T-helper 1 cell (primary cell): ENCODE measurements at regions not wholly inside any gene's neighbourhood (a gene's known extent, or its start where the extent isn't known, plus 50 kb on each side); places are given as distances from the start of the nearest gene placed in this dataset.

Source experiments
- DNase-seq, 5 donors: peaks; one replicate each; pipeline ENCODE4 v3.0.0-alpha.2; 2012 to 2020

- DNase-seq: no peak
These were observed 53.8 kb upstream of the ASB18 start for GRCh38 chr2:236317938-236318396.

- DNase-seq: no peak
These were observed 54.2 kb upstream of the ASB18 start for GRCh38 chr2:236318401-236318800.

GRCh38 chr2:236319036-236319435, 54.8 kb upstream of the ASB18 start:
- no peak for DNase-seq

- no peak for DNase-seq
These were observed 57.2 kb upstream of the ASB18 start for GRCh38 chr2:236321415-236321814.

GRCh38 chr2:236333417-236334121, 69.4 kb upstream of the ASB18 start:
- DNase-seq: no peak

GRCh38 chr2:236334122-236334876, 70.1 kb upstream of the ASB18 start:
- DNase-seq: no peak

GRCh38 chr2:236335696-236336574, 71.7 kb upstream of the ASB18 start:
- no peak for DNase-seq

- DNase-seq: no peak
These were observed 72.6 kb upstream of the ASB18 start for GRCh38 chr2:236336575-236337464.

- no peak for DNase-seq
These were observed 73.5 kb upstream of the ASB18 start for GRCh38 chr2:236337465-236338325.

- no peak for DNase-seq
These were observed 74.4 kb upstream of the ASB18 start for GRCh38 chr2:236338495-236339184.

- DNase-seq: no peak
These were observed 76.0 kb upstream of the ASB18 start for GRCh38 chr2:236340251-236340650.

- DNase-seq: no peak
These were observed 76.9 kb upstream of the ASB18 start for GRCh38 chr2:236341067-236341466.

GRCh38 chr2:236341721-236342120, 77.5 kb upstream of the ASB18 start:
- no peak for DNase-seq

GRCh38 chr2:236342507-236342906, 78.3 kb upstream of the ASB18 start:
- no peak for DNase-seq

GRCh38 chr2:236342951-236343350, 78.7 kb upstream of the ASB18 start:
- DNase-seq: no peak

- peak in 2 of 5 donors; percentile 41 to 50 for DNase-seq
These were observed 79.4 kb upstream of the ASB18 start for GRCh38 chr2:236343400-236344161.

GRCh38 chr2:236344446-236344845, 80.2 kb upstream of the ASB18 start:
- DNase-seq: no peak

GRCh38 chr2:236345081-236345714, 81.0 kb upstream of the ASB18 start:
- DNase-seq: no peak

GRCh38 chr2:236346366-236346765, 82.2 kb upstream of the ASB18 start:
- no peak for DNase-seq
